Breast epithelium (tissue), 3 donors: ENCODE measurements at regions not wholly inside any gene's neighbourhood (a gene's known extent, or its start where the extent isn't known, plus 50 kb on each side); places are given as distances from the start of the nearest gene placed in this dataset.

ENCODE experiments used
- POLR2A ChIP-seq: fragments of 450-650 bp; IDR thresholded peaks from one replicate; pipeline ENCODE4 v1.6.1; 2016; ENCODE audit warnings: antibody characterized with exemption, mild to moderate bottlenecking, moderate library complexity
- POLR2AphosphoS5 ChIP-seq, 3 donors: sonication (generic); formaldehyde crosslinking; IDR thresholded peaks; one replicate each; pipeline ENCODE4 v1.6.1; 2017; ENCODE audit warnings: antibody characterized with exemption in 3 of 3
- TF ChIP-seq, protein P1 (sequence below), 3 donors: fragments of 450-650 bp; IDR thresholded peaks; one replicate each; pipeline ENCODE4 v1.5.1; 2016 to 2017; ENCODE audit warnings: antibody characterized with exemption in 3 of 3, mild to moderate bottlenecking in 3 of 3, moderate library complexity in 3 of 3

GRCh38 chr6:115485400-115485799 lies 575.3 kb downstream of the FRK start:
- TF ChIP-seq, protein P1, sequence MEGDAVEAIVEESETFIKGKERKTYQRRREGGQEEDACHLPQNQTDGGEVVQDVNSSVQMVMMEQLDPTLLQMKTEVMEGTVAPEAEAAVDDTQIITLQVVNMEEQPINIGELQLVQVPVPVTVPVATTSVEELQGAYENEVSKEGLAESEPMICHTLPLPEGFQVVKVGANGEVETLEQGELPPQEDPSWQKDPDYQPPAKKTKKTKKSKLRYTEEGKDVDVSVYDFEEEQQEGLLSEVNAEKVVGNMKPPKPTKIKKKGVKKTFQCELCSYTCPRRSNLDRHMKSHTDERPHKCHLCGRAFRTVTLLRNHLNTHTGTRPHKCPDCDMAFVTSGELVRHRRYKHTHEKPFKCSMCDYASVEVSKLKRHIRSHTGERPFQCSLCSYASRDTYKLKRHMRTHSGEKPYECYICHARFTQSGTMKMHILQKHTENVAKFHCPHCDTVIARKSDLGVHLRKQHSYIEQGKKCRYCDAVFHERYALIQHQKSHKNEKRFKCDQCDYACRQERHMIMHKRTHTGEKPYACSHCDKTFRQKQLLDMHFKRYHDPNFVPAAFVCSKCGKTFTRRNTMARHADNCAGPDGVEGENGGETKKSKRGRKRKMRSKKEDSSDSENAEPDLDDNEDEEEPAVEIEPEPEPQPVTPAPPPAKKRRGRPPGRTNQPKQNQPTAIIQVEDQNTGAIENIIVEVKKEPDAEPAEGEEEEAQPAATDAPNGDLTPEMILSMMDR (IDR thresholded peaks at IDR 0.05), result no peak
- TF ChIP-seq POLR2A, result no peak
- TF ChIP-seq POLR2AphosphoS5 (IDR thresholded peaks at IDR 0.05), result no peak
